ACC112 (cell line): ENCODE measurements at regions not wholly inside any gene's neighbourhood (a gene's known extent, or its start where the extent isn't known, plus 50 kb on each side); places are given as distances from the start of the nearest gene placed in this dataset.

Source experiments
- H2AFZ ChIP-seq: fragments of 200-600 bp; sonication (generic); one replicate; pipeline ENCODE4 v1.6.0; 2017; ENCODE audit warnings: antibody characterized with exemption, low read length; ENCODE audit not compliant: unreplicated experiment
- H3K27ac ChIP-seq: fragments of 200-600 bp; sonication (generic); 2 replicates; pipeline ENCODE4 v1.5.1; 2014; ENCODE audit warnings: low read depth, mild to moderate bottlenecking, antibody characterized with exemption, low read length, moderate library complexity
- H3K27me3 ChIP-seq: fragments of 200-600 bp; sonication (generic); 2 replicates; pipeline ENCODE4 v1.6.1; 2014; ENCODE audit warnings: mild to moderate bottlenecking, antibody characterized with exemption, low read length, moderate library complexity, mixed read lengths; ENCODE audit not compliant: insufficient read depth
- H3K36me3 ChIP-seq: fragments of 200-600 bp; sonication (generic); 2 replicates; pipeline ENCODE4 v1.6.1; 2016; ENCODE audit warnings: mild to moderate bottlenecking, antibody characterized with exemption, low read length, moderate library complexity, mixed read lengths; ENCODE audit not compliant: insufficient read depth
- H3K4me1 ChIP-seq: fragments of 200-600 bp; sonication (generic); one replicate; pipeline ENCODE4 v1.6.1; 2016; ENCODE audit warnings: low read length, mixed read lengths; ENCODE audit not compliant: insufficient read depth, unreplicated experiment, control insufficient read depth
- H3K4me3 ChIP-seq: fragments of 200-600 bp; sonication (generic); 2 replicates; pipeline ENCODE4 v1.5.1; 2014; ENCODE audit warnings: mild to moderate bottlenecking, low read depth, low read length
- H3K79me2 ChIP-seq: fragments of 200-600 bp; sonication (generic); one replicate; pipeline ENCODE4 v1.6.0; 2016; ENCODE audit warnings: low read length; ENCODE audit not compliant: control insufficient read depth, unreplicated experiment, insufficient read depth

DNA sequence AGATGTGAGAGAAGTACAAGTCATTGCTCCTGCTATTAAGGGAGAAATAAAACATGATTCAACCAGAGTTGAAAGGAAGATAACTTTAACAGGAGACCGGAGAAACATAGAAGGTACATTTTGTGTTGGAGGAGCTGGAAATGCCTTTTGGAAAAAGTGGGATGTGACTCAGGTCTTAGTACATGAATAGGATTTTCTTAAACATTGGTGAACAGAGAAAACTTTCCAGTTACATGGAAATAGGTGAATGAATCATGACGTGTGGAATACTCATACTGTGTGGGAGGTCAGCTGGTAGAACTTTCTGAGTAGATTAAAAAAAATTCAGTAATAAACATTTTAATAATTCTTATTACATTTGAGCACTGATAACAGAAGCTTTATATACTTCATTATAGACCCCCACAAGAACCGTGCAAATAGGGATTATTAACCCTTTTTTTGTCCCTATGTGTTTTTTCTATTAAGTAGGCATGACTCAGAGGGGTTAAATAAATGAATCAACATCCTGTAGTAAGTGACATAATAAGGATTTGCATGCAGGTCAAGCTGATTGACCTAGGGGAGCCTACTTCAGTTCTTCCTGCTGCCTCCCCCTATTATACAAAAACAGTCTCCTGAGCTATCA lies 710.5 kb downstream of the NOVA1 start:
- H3K79me2 ChIP-seq, result no peaks in the 10 kb centered on the region
- no peak overlapping the region for H2AFZ ChIP-seq
- H3K27ac ChIP-seq, result no peak overlapping the region
- no peaks in the 10 kb centered on the region for H3K27me3 ChIP-seq
- no peaks in the 10 kb centered on the region for H3K36me3 ChIP-seq
- H3K4me3 ChIP-seq, result no peak overlapping the region
- H3K4me1 ChIP-seq, result no peaks in the 10 kb centered on the region

DNA sequence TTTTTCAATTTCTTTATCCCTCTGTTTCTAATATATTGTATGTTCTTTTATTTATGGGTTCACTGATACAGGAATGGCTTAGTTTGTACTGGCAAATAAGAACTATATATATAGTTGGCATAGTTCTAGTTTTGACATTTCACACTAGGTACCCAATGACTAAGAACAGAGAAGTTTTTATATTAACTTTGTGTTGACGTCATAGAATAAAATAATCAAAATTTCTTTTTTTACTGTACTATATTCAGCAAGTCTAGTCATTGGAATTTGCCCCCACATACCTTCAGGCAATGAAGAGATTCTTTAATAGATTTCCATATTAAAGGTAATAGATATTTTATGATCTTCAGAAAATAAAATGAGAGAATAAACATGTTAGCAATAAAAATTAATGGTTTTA lies 713.2 kb downstream of the NOVA1 start:
- Histone ChIP-seq H3K4me3 (no peak overlapping the region), H3K27me3 (no peaks in the 10 kb centered on the region), H3K79me2 (no peaks in the 10 kb centered on the region), H3K27ac (no peak overlapping the region), H3K4me1 (no peaks in the 10 kb centered on the region), H2AFZ (no peak overlapping the region), H3K36me3 (no peaks in the 10 kb centered on the region)

DNA sequence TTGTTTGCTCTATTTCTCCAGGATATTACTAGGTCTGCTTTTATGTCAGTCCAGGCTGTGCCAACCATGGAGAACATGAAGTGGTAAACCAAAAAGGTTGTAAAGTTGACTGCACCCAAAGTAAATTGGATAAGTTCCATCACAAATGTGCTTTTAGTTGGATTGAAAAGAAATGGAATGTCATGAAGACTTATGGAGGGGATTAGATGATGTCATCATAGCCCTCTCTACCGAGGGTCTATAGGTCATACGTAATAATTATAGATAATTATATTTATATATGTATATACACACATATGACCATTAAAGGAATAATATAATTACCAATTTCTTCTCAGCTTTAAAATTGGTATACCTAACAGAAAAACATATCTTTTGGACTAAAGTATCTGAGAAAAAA lies 714.9 kb downstream of the NOVA1 start:
- Histone ChIP-seq H3K79me2 (no peaks in the 10 kb centered on the region), H3K4me3 (no peak overlapping the region), H3K27ac (no peak overlapping the region), H3K27me3 (no peaks in the 10 kb centered on the region), H3K36me3 (no peaks in the 10 kb centered on the region), H2AFZ (no peak overlapping the region), H3K4me1 (no peaks in the 10 kb centered on the region)

DNA sequence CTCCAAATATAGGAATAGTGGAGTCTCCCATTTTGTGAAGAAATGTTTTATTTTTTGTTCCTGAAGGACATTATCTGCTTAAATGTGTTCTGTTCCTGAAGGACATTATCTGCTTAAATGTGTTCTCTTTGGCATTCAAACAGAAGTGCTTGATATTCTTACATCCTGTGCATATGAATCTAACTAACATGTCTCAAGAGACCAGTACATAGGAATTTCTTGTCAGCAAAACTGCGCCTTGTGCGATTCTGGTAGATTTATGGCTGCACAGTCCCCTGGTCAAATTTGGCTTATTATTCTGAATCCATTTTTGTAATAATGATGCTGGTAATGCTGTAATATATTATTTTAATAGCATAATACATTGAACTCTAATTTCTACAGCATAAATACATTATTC lies 722.4 kb downstream of the NOVA1 start:
- Histone ChIP-seq H3K36me3 (no peaks in the 10 kb centered on the region), H3K27ac (no peak overlapping the region), H3K4me1 (no peaks in the 10 kb centered on the region), H3K27me3 (no peaks in the 10 kb centered on the region), H3K4me3 (no peak overlapping the region), H2AFZ (no peak overlapping the region), H3K79me2 (no peaks in the 10 kb centered on the region)

DNA sequence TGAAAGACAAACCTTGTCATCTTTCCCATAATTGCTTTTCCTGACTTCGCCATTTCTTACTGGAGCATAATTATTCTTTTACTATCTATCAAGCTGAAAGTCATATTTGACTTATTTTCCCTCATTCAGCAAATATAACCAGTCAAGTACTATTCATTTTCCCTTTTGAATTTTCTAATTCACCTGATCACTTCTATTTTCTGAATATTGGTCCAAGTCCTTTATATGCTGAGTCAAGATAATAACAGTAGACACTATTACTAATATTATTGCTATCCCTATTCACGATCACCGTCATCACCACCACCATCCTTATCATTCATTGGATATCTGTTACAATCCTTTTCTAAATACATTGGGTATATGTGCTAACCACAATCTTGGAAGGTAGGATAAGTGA lies 728.0 kb downstream of the NOVA1 start:
- Histone ChIP-seq H3K27me3 (no peaks in the 10 kb centered on the region), H3K4me1 (no peaks in the 10 kb centered on the region), H3K79me2 (no peaks in the 10 kb centered on the region), H3K36me3 (no peaks in the 10 kb centered on the region), H3K27ac (no peak overlapping the region), H3K4me3 (no peak overlapping the region), H2AFZ (no peak overlapping the region)

DNA sequence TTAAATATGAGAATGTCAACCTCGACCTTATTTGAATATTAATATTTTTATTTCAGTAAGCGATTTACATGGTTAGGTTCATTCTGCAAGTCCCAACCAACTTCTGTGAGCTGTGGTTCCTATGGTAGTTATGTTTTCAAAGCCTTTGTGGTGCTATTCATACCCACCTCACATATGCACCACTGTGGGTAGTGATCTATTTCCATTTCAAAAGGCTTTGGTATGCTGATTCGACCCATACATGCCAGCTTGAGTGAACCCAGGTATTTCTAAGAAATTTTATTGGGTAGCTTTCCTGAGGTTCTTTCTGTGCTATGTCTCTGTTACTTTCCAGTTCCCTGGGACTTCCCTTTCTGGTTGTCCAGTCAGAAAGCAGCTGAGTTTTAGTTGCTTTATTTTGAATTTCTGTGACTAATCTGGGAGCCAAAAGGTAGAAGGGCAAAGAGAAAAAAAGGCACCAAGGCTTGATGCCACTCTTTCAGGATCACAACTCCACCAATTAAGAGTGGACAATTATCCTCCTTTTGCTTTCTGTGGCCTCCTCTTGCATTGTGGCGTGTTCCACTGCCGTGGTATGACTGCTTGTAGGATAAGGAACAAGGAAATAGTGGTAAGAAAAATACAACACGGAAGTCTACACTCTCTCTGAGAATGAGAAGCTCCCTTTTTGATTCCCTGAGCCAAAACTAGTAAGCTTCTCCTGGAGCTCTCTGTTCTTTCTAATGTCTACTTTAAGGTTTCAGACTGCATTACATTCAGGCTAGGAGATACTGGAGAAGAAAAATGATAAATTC lies 729.1 kb downstream of the NOVA1 start:
- no peaks in the 10 kb centered on the region for H3K79me2 ChIP-seq
- H3K27me3 ChIP-seq, result no peaks in the 10 kb centered on the region
- no peak overlapping the region for H3K27ac ChIP-seq

DNA sequence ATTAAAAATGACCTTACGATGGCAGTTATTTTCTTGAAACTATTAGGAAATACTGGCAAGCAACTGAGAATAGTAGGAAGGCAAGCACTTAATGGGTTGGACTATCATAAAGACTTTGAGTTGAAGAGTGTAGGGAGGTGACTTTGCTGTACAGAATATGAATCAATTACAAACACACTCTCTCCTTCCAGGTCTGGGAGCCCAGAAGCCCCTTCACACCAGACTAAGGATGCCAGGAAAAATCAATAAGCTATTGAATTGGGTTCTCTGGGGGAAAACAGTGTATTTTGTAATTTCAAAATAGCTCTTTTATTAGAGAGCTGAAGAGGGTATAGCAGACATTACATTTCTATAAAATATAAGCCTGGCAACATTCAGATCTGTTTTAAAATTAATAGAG lies 736.4 kb downstream of the NOVA1 start:
- no peak overlapping the region for H2AFZ ChIP-seq
- no peak overlapping the region for H3K27ac ChIP-seq
- no peaks in the 10 kb centered on the region for H3K27me3 ChIP-seq
- H3K4me3 ChIP-seq, result no peak overlapping the region
- H3K4me1 ChIP-seq, result no peaks in the 10 kb centered on the region
- no peaks in the 10 kb centered on the region for H3K36me3 ChIP-seq
- H3K79me2 ChIP-seq, result no peaks in the 10 kb centered on the region

More for the DNA sequence above, 729.1 kb downstream of the NOVA1 start:
- Histone ChIP-seq H3K4me3 (no peak overlapping the region), H3K4me1 (no peaks in the 10 kb centered on the region), H2AFZ (no peak overlapping the region), H3K36me3 (no peaks in the 10 kb centered on the region)

DNA sequence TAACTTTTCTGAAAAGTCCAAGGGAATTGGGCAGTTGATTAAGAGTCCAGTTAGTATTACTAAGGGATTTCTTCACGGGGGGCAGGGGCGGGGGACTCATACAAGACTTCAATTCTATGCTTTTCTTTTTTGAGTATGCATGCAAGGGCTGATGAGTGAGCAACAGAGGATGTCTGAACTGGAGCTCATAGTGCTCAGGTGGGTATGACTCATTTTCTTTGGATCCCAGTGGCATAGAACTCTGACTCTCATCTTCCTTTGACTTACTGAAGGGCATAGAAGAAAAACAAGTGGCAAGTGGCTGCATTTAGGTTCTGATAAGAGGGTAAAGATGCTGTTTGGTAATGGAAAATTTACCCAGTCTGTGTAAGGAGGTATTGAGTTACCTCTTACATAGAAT lies 749.2 kb downstream of the NOVA1 start:
- Histone ChIP-seq H3K27ac (no peak overlapping the region), H2AFZ (no peak overlapping the region), H3K27me3 (no peaks in the 10 kb centered on the region), H3K4me3 (no peak overlapping the region), H3K79me2 (no peaks in the 10 kb centered on the region), H3K36me3 (no peaks in the 10 kb centered on the region), H3K4me1 (no peaks in the 10 kb centered on the region)

DNA sequence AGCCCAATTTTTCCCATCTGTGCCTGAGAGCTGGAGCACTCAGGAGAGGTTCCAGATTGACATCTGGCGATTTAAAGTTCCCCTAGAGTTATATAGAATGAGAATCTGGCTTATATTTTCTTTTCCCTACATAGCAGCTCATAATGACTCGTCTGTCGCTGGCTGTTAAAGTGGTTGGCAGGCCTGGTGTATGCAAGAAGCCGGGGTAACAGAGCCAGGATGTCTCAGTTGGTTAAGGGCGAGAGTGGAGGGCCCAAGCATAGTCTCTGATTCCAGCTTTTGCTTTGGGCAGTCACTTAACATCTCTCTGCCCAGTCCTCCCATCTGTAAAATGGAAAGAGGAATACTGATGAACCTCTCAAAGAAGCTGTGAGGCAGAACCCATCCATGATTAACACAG lies 751.6 kb downstream of the NOVA1 start:
- Histone ChIP-seq H3K27ac (no peak overlapping the region), H3K4me3 (no peak overlapping the region), H3K27me3 (no peaks in the 10 kb centered on the region), H2AFZ (no peak overlapping the region), H3K79me2 (no peaks in the 10 kb centered on the region), H3K4me1 (no peaks in the 10 kb centered on the region), H3K36me3 (no peaks in the 10 kb centered on the region)

DNA sequence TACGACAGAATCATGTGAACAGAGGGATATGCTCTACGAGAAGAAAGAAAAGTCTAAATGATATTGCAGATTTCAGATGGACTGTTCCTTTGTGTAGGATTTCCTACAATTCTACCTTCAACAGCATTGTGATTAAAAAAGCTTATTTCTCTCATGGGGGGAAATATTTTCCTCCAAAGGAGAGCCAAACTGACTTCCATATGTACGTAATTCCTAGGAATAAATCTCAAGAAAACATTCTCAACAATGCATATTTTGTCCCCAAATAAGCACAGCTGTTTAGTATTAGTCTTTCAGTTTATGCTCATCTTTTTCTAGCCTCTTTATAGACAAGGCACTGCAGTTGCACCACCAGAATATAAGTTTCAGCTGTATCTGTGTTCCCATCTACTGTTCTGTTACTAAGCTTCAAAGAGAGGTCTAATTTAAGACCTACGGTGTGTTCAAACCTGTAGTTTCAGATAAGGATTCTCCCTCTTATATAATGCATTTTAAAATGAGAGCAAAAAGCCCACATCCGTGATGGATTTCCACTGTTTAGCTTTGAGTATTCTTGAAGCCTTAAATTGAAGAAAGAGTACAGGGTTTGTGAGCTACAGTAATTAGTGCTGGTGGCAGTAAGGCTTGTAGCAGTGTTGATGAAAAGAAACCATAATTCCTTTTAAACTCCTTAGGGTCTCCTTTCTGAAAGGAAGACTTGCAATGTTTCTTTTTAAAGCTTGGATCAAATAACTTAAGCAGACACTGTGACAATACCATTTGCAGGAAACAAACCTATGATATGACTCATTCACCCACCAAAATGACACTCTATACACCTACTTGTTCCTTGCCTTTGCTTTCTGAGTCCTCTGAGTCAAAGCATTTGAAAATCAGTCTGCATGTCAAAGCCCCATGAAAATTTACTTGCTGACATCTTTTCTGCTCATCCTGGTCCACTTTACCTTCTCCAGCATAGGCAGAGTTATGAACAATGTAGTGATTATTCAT lies 754.1 kb downstream of the NOVA1 start:
- Histone ChIP-seq H3K4me3 (no peak overlapping the region), H3K27ac (no peak overlapping the region), H2AFZ (no peak overlapping the region)

More for the DNA sequence above, 754.1 kb downstream of the NOVA1 start:
- Histone ChIP-seq H3K27me3 (no peaks in the 10 kb centered on the region), H3K4me1 (no peaks in the 10 kb centered on the region), H3K36me3 (no peaks in the 10 kb centered on the region), H3K79me2 (no peaks in the 10 kb centered on the region)
